Transverse colon (tissue), 3 donors: ENCODE measurements at regions not wholly inside any gene's neighbourhood (a gene's known extent, or its start where the extent isn't known, plus 50 kb on each side); places are given as distances from the start of the nearest gene placed in this dataset.

Experiments
- EP300 ChIP-seq: sonication (generic); formaldehyde crosslinking; IDR thresholded peaks from one replicate; pipeline ENCODE4 v1.6.1; 2017; ENCODE audit warnings: antibody characterized with exemption, low read depth
- POLR2A ChIP-seq: fragments of 450-650 bp; IDR thresholded peaks from one replicate; pipeline ENCODE4 v1.6.1; 2016; ENCODE audit warnings: antibody characterized with exemption, mild to moderate bottlenecking, moderate library complexity
- TF ChIP-seq, protein P1 (sequence below), 5 experiments: fragments of 200-600 bp in 3 of 5; fragments of 450-650 bp in 2 of 5; sonication (generic) in 3 of 5; IDR thresholded peaks; 1 replicate in 2 of 5; 2 replicates in 3 of 5; pipeline ENCODE4 v1.5.1; 2016 to 2017; ENCODE audit warnings: antibody characterized with exemption in 5 of 5, inconsistent platforms in 3 of 5, mild to moderate bottlenecking in 2 of 5, moderate library complexity in 1 of 5

DNA sequence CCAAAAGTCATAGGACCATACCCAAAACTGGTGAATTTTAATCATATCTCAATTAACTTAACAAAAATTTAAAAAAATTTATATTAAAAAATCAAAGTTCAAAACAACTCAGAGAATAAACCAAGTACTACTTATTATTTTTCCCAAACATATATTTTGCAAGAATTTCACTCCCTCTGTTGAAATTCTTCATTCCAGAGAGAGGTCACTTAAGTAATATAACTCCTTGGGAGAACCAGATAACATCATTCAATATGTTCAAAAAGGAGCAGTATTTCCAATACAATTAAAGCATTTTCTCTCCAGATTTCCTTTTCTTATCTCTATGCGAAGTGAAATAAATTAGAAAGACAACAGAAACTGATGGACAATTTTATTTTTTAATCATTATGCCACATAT is 165.9 kb upstream of the RND3 start:
- TF ChIP-seq, protein P1, sequence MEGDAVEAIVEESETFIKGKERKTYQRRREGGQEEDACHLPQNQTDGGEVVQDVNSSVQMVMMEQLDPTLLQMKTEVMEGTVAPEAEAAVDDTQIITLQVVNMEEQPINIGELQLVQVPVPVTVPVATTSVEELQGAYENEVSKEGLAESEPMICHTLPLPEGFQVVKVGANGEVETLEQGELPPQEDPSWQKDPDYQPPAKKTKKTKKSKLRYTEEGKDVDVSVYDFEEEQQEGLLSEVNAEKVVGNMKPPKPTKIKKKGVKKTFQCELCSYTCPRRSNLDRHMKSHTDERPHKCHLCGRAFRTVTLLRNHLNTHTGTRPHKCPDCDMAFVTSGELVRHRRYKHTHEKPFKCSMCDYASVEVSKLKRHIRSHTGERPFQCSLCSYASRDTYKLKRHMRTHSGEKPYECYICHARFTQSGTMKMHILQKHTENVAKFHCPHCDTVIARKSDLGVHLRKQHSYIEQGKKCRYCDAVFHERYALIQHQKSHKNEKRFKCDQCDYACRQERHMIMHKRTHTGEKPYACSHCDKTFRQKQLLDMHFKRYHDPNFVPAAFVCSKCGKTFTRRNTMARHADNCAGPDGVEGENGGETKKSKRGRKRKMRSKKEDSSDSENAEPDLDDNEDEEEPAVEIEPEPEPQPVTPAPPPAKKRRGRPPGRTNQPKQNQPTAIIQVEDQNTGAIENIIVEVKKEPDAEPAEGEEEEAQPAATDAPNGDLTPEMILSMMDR (IDR thresholded peaks at IDR 0.05) = no peak
- no peak for TF ChIP-seq EP300
- no peak for TF ChIP-seq POLR2A
